A673 (cell line): ENCODE measurements at regions not wholly inside any gene's neighbourhood (a gene's known extent, or its start where the extent isn't known, plus 50 kb on each side); places are given as distances from the start of the nearest gene placed in this dataset.

Experiments used
- BruUV-seq: library from RNA; stranded (reverse); fragments of 400-500 nt; replicated peaks from 2 replicates; lab custom pipeline; 2021; lab: Mats Ljungman, UMichigan
- CTCF ChIA-PET: fragments of 300-600 bp; sonication (Branson Sonifier 250); formaldehyde crosslinking; loops from one replicate; lab custom pipeline; 2022; ENCODE audit warnings: antibody characterized with exemption; lab: Charles Lee
- POLR2A ChIA-PET: fragments of 300-600 bp; sonication (Branson Sonifier 250); formaldehyde crosslinking; loops from one replicate; lab custom pipeline; 2022; ENCODE audit warnings: antibody characterized with exemption; ENCODE audit not compliant: low non-redundant PET; lab: Charles Lee
- DNase-seq: peaks from one replicate; pipeline ENCODE4 v3.0.0-alpha.2; 2015; ENCODE audit warnings: low spot score
- H3K27ac ChIP-seq: fragments of 200-600 bp; sonication (generic); 2 replicates; pipeline ENCODE4 v1.5.1; 2016; ENCODE audit warnings: mixed run types, low read depth, mild to moderate bottlenecking, mixed read lengths, antibody characterized with exemption, low read length; ENCODE audit not compliant: poor library complexity, severe bottlenecking
- H3K27me3 ChIP-seq: fragments of 200-600 bp; sonication (generic); replicated peaks from 2 replicates; pipeline ENCODE4 v1.6.1; 2017; ENCODE audit warnings: mixed run types, low read depth, mild to moderate bottlenecking, mixed read lengths, antibody characterized with exemption, low read length; ENCODE audit not compliant: insufficient read depth, poor library complexity
- H3K36me3 ChIP-seq: fragments of 200-600 bp; sonication (generic); 2 replicates; pipeline ENCODE4 v1.6.1; 2016; ENCODE audit warnings: mixed run types, mild to moderate bottlenecking, mixed read lengths, antibody characterized with exemption, low read length; ENCODE audit not compliant: insufficient read depth, poor library complexity, severe bottlenecking
- H3K4me1 ChIP-seq: fragments of 200-600 bp; sonication (generic); 2 replicates; pipeline ENCODE4 v1.6.1; 2017; ENCODE audit warnings: mixed run types, mild to moderate bottlenecking, mixed read lengths, antibody characterized with exemption, low read length; ENCODE audit not compliant: insufficient read depth, poor library complexity, severe bottlenecking
- H3K4me3 ChIP-seq: fragments of 200-600 bp; sonication (generic); 2 replicates; pipeline ENCODE4 v1.5.1; 2016; ENCODE audit warnings: low read depth, mixed run types, mild to moderate bottlenecking, mixed read lengths, low read length; ENCODE audit not compliant: poor library complexity, severe bottlenecking
- H3K9me3 ChIP-seq: fragments of 200-600 bp; sonication (generic); 2 replicates; pipeline ENCODE4 v1.6.1; 2016; ENCODE audit warnings: mixed run types, low read depth, mild to moderate bottlenecking, mixed read lengths, antibody characterized with exemption, low read length; ENCODE audit not compliant: poor library complexity, severe bottlenecking
- EZH2 ChIP-seq: fragments of 200-600 bp; sonication (generic); IDR thresholded peaks from 2 replicates; pipeline ENCODE4 v1.6.1; 2017; ENCODE audit warnings: borderline replicate concordance, low read depth, mild to moderate bottlenecking, mixed read lengths, antibody characterized with exemption, low read length; ENCODE audit not compliant: poor library complexity, severe bottlenecking
- intact Hi-C: fragments of 100-400 bp; cut with micrococcal nuclease; formaldehyde crosslinking; loops from one replicate; pipeline ENCODE4 v1.10.0; 2022; ENCODE audit not compliant: unreplicated experiment
- TF ChIP-seq, protein P1 (sequence below): fragments of 300-800, 200-600 bp; sonication (generic); conservative IDR thresholded peaks from 2 replicates; pipeline ENCODE4 v1.5.1; 2017; ENCODE audit warnings: low read depth, mild to moderate bottlenecking, antibody characterized with exemption, low read length, moderate library complexity, mixed read lengths

DNA sequence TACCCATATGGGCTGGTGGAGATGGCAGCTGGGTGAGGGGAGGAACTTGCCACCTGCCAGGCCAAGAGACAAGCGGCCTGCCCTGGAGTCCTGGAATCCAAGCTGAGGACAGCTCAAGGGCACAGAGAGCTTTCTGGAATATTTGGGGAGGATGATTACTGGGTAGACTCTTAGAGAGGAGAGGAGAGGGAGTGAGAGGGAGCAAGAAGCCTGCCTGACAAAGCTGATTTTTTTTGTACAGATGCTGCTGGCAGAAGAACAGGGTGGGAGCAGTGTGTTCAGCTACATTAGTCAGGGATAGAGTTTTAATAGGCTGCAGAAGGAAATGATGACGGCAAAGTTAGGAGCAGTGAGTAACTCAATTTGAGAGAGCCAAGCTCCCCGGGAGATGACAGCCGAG is 299.3 kb downstream of the NXPE2 start:
- H3K27me3 ChIP-seq: peaks cover 5% of the 10 kb centered on the region
- intact Hi-C loops: no loop called here
- TF ChIP-seq, protein P1, sequence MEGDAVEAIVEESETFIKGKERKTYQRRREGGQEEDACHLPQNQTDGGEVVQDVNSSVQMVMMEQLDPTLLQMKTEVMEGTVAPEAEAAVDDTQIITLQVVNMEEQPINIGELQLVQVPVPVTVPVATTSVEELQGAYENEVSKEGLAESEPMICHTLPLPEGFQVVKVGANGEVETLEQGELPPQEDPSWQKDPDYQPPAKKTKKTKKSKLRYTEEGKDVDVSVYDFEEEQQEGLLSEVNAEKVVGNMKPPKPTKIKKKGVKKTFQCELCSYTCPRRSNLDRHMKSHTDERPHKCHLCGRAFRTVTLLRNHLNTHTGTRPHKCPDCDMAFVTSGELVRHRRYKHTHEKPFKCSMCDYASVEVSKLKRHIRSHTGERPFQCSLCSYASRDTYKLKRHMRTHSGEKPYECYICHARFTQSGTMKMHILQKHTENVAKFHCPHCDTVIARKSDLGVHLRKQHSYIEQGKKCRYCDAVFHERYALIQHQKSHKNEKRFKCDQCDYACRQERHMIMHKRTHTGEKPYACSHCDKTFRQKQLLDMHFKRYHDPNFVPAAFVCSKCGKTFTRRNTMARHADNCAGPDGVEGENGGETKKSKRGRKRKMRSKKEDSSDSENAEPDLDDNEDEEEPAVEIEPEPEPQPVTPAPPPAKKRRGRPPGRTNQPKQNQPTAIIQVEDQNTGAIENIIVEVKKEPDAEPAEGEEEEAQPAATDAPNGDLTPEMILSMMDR: no peak
- no peak for TF ChIP-seq EZH2
- no peak overlapping the region for H3K4me3 ChIP-seq
- BruUV-seq: no TSS peak
- no peak for DNase-seq
- POLR2A ChIA-PET: no interaction called here
- H3K4me1 ChIP-seq: no peaks in the 10 kb centered on the region
- CTCF ChIA-PET: no interaction called here
- H3K9me3 ChIP-seq: no peaks in the 10 kb centered on the region
- no peak overlapping the region for H3K27ac ChIP-seq
- H3K36me3 ChIP-seq: no peaks in the 10 kb centered on the region

DNA sequence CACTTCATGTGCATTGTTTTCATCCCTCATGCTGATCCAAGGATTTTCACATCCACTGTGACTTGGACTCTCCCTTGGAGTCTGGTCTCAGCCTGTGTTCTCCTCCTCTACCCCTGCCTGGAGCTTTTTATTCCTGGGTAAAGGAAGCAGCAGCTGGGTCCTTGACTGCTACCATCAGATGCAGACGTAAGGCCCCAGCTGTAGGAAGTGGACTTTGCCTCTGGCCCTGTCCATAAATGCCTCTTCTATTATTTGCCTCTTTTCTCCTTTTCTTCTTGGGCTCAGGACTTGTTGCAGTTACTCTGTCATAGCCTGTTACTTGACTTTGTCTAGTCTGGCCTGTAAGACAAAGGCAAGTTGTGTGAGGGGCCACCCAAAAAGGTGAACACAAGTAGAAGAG is 303.8 kb downstream of the NXPE2 start:
- BruUV-seq: no TSS peak
- H3K36me3 ChIP-seq: no peaks in the 10 kb centered on the region
- DNase-seq: no peak
- H3K4me1 ChIP-seq: no peaks in the 10 kb centered on the region
- CTCF ChIA-PET: no interaction called here
- intact Hi-C loops: no loop called here
- H3K27me3 ChIP-seq: no peaks in the 10 kb centered on the region
- H3K27ac ChIP-seq: no peak overlapping the region
- no peak overlapping the region for H3K4me3 ChIP-seq
- POLR2A ChIA-PET: no interaction called here
- no peaks in the 10 kb centered on the region for H3K9me3 ChIP-seq
- TF ChIP-seq EZH2: no peak
- TF ChIP-seq, protein P1: no peak

DNA sequence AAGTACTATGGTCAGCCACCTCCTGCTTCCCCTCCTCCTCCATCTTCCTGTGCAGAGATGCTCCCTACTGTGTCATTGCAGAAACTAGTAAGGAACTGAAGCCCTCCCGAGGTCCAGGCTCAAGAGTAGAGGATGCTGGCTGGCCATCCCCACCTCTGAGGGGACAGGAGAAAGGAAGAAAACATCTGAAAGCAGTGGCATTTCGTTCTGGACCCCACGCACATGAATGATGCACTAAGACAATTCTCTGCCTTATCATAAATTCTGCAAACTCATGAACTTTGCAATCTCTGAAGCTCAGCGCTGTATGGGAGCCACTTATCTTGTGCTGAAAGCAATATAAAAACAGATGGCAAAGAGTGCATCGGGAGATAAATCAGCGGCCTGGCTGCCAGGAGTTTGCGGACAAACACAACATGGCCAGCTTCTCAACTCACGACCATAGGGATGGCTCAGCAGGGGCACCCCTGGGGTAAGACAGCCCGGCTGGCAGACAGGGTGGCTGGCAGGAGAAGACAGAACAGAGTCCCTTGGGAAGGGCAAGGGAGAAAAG is 306.4 kb downstream of the NXPE2 start:
- ChIA-PET CTCF (no interaction called here), POLR2A (no interaction called here)
- no TSS peak for BruUV-seq
- intact Hi-C loops: no loop called here
- Histone ChIP-seq H3K36me3 (no peaks in the 10 kb centered on the region), H3K9me3 (no peaks in the 10 kb centered on the region), H3K27me3 (no peaks in the 10 kb centered on the region), H3K4me3 (no peak overlapping the region), H3K4me1 (no peaks in the 10 kb centered on the region), H3K27ac (no peak overlapping the region)
- DNase-seq: no peak
- TF ChIP-seq EZH2: no peak
- TF ChIP-seq, protein P1: no peak
